ENCODE measurements at regions not wholly inside any gene's neighbourhood (a gene's known extent, or its start where the extent isn't known, plus 50 kb on each side); places are given as distances from the start of the nearest gene placed in this dataset.

DNA sequence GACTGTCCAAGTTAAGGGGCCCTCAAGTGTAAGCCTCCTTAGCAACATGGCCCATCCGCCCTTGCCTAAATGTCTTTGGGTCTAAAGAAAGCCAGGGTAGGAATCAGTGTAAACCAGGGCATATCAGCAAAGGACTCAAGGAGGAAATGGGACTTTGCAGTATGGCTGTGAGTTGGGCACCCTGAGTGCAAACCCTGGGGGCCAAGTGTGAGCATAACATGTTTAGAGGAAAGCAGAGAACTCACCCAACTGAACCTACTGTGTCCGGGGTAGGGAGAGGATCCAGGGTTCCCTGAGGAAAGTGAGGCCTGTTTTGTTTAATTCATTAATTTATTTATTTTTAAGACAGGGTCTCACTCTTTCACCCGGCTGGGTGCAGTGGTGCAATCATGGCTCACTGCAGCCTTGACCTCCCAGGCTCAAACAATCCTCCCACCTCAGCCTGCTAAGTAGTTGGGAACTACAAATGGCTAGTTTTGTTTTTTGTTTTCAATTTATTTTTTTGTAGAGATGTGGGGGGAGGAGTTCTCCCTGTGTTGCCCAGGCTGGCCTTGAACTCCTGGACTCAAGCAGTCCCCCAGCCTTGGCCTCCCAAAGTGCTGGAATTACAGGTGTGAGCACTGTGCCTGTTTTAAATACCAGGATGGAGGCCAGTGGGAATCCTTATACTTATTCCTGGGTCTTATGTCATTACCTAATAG, 51.0 kb upstream of the ACTR3 start:
- peaks cover 19% of the 10 kb centered on the region for H3K4me1 ChIP-seq (ENCODE audit: insufficient read depth, low read length)
- no peaks in the 10 kb centered on the region for H3K9me3 ChIP-seq (ENCODE audit: control insufficient read depth, insufficient read depth, low read length)
- no peak overlapping the region for H3K9ac ChIP-seq (ENCODE audit: low read depth, low read length)
- H3K36me3 ChIP-seq (ENCODE audit: insufficient read depth, low read length) = no peaks in the 10 kb centered on the region

DNA sequence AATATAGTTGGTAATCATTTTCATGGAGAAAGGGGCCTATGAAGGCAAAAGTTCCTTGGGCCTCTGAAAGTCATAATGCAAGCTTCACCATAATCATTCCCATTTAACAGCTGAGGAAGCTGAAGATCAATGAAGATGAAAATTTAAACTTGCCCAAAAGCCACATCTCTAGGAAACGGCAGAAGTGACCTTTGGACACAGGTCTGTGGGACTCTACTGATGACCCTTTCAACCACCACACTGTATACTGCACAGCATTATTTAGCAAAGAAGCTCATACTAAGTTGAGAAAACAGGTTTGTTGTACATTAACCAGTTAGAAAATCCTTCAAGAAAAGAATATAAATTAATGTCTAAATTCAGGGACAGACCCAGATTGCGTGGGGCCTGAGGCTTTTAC, 51.6 kb upstream of the ACTR3 start:
- no peaks in the 10 kb centered on the region for H3K9me3 ChIP-seq (ENCODE audit: control insufficient read depth, insufficient read depth, low read length)
- no peak overlapping the region for H3K9ac ChIP-seq (ENCODE audit: low read depth, low read length)
- no peaks in the 10 kb centered on the region for H3K36me3 ChIP-seq (ENCODE audit: insufficient read depth, low read length)
- peaks cover 16% of the 10 kb centered on the region for H3K4me1 ChIP-seq (ENCODE audit: insufficient read depth, low read length)

DNA sequence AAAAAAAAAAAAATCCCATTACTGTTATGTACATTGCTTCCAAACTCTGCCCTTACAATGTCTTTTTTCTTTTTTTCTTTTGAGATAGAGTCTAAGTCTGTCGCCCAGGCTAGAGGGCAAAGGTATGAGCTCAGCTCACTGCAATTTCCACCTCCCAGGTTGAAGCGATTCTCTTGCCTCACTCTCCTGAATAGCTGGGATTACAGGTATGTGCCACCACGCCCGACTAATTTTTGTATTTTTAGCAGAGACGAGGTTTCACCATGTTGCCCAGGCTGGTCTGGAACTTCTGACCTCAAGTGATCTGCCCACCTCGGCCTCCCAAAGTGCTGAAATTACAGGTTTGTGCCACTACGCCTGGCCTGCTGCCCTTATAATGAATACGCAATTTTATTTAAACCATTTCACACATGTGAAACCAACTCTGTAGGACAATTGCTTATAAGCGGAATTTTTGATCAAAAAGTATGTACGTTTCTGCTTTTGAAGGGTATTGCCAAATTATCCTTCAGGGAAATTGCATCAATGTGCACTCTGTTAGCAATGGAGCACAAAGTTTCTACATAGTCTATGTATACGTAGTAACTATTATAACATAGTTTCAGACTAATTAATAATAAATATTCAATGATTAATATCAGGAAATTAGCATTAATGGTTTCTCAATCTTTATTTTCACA, 55.7 kb upstream of the ACTR3 start:
- H3K36me3 ChIP-seq (ENCODE audit: insufficient read depth, low read length) = no peaks in the 10 kb centered on the region
- H3K4me1 ChIP-seq (ENCODE audit: insufficient read depth, low read length) = peaks cover 6% of the 10 kb centered on the region; the same call in 1 of the 2 replicates
- H3K9me3 ChIP-seq (ENCODE audit: control insufficient read depth, insufficient read depth, low read length) = no peaks in the 10 kb centered on the region
- H3K9ac ChIP-seq (ENCODE audit: low read depth, low read length) = no peak overlapping the region

DNA sequence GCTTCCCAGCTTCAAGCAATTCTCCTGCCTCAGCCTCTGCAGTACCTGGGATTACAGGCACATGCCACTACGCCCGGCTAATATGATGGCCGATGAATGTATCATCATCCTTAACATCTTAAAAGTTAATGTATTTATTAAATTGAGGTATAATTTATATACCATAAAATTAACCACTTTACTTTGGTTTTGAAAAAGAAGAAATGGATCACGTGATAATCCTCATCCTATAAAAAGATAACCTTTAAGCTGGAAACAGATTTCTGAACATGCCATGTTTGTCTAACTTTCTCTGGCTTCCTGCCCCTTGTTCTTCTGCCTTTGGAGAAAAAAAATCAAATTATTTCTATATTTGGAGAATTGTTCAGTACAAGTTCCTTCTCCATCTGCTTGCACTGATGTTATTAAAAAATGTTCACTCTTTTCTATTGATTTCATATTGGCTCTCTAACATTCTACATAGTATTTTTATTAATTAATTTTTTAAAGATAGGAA, 57.0 kb upstream of the ACTR3 start:
- Histone ChIP-seq H3K36me3 (ENCODE audit: insufficient read depth, low read length) (no peaks in the 10 kb centered on the region), H3K4me1 (ENCODE audit: insufficient read depth, low read length) (peaks cover 6% of the 10 kb centered on the region; the same call in 1 of the 2 replicates), H3K9me3 (ENCODE audit: control insufficient read depth, insufficient read depth, low read length) (no peaks in the 10 kb centered on the region), H3K9ac (ENCODE audit: low read depth, low read length) (no peak overlapping the region)

DNA sequence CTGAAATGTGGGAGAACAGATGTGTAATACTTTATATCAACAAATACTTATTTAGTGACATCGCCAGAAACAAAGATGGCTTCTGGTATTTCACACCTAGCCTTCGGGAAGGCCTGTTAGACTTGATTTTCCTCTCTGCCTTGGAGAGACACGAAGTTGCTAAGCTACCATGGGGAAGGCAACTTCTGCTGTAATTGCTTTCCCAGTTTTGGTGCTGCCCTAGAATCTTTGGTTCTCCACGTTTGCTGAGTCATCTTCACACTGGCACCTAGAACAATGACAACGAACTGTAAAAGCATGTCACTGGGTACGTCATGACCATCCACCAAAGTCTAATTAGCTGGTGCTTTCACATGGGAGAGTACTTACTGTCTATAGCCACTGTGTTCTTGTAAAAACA, 58.7 kb upstream of the ACTR3 start:
- no peak overlapping the region for H3K9ac ChIP-seq (ENCODE audit: low read depth, low read length)
- H3K4me1 ChIP-seq (ENCODE audit: insufficient read depth, low read length) = peaks cover 11% of the 10 kb centered on the region
- H3K9me3 ChIP-seq (ENCODE audit: control insufficient read depth, insufficient read depth, low read length) = no peaks in the 10 kb centered on the region
- no peaks in the 10 kb centered on the region for H3K36me3 ChIP-seq (ENCODE audit: insufficient read depth, low read length)

DNA sequence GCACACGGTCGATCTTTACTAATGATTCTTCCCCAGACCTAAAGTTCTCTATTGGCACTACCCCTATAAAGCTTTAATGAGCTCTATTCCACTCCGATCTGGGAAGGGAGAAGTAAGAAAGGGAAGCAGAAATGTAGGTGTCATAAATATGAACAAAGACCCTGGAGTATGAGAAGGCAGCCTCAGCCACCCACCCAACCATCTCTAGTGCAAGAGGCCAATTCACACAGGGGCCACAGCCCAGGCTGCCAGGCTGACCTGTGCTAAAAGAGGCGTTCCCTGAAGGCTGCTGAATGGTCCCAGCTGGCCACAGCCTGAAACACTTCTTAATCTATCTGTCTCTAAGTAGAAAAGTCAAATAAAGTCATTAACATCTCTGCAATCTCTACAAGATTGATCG, 60.1 kb upstream of the ACTR3 start:
- Histone ChIP-seq H3K9me3 (ENCODE audit: control insufficient read depth, insufficient read depth, low read length) (no peaks in the 10 kb centered on the region), H3K9ac (ENCODE audit: low read depth, low read length) (no peak overlapping the region), H3K4me1 (ENCODE audit: insufficient read depth, low read length) (peaks cover 16% of the 10 kb centered on the region), H3K36me3 (ENCODE audit: insufficient read depth, low read length) (no peaks in the 10 kb centered on the region)

DNA sequence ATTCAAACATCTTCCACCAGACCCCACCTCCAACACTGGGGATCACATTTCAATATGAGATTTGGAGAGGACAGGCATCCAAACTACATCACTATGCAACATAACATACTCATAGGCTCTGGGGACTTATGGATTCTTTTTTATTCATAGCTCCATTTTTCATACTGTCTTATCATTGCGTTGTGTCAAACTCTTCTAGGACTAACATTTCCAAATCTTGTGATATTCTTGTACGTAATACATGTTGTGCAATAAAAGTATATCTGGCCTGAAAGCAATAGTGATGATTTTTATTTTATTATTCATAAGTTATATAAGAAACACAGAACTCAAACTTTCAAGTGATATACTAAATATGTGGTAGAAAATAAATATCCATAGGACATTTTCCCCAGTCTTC, 60.6 kb upstream of the ACTR3 start:
- Histone ChIP-seq H3K9me3 (ENCODE audit: control insufficient read depth, insufficient read depth, low read length) (no peaks in the 10 kb centered on the region), H3K36me3 (ENCODE audit: insufficient read depth, low read length) (no peaks in the 10 kb centered on the region), H3K9ac (ENCODE audit: low read depth, low read length) (no peak overlapping the region), H3K4me1 (ENCODE audit: insufficient read depth, low read length) (peaks cover 14% of the 10 kb centered on the region)

DNA sequence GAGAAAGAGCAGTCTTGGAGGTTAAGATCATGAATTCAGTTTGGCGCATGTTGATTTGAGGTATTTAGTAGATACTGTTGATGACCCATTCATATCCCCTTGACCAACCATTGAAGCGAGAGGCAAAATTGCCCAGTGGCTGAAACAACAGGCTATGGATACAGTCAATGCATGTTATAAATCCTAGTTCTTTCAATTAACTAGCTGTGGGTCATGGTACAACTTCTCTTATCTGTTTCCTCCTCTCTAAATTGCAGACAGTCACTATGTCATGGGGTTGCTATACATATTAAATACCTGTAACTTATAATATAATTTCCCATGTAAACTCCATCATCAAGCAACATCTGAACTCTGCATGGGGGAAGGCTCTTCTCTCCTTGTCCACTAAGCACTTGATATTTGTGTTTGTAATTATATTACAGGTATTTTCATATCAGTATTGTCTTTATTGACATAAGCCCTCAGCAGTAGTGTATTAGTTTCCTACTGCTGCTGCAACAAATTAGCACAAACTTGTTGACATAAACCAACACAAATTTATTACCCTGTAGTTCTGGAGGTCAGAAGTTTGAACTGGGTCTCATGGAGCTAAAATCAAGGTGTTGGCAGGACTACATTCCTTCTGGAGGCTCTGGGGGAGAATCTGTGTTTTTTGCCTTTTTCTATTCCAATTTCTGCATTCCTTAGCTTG, 61.7 kb upstream of the ACTR3 start:
- H3K9me3 ChIP-seq (ENCODE audit: control insufficient read depth, insufficient read depth, low read length) = no peaks in the 10 kb centered on the region
- peaks cover 13% of the 10 kb centered on the region for H3K4me1 ChIP-seq (ENCODE audit: insufficient read depth, low read length)
- no peaks in the 10 kb centered on the region for H3K36me3 ChIP-seq (ENCODE audit: insufficient read depth, low read length)
- H3K9ac ChIP-seq (ENCODE audit: low read depth, low read length) = no peak overlapping the region

DNA sequence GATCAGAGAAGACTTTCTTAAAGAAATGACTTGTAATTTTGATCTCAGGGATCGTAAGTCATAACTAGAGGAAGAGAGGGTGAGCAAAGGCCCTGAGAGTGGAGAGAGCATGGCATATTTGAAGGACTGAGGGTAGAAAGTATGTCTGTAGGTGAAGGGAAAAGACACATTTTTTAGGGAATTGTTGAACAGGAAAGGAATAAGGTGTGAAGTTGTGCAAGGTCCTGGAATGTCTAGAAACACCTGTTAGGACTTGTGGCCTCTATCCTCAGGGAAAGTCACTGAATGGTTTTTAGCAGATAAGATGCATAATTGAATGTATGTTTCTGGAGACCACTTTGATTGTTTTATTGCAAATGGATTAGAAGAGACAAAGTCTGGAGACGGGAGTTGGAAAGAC, 62.5 kb upstream of the ACTR3 start:
- Histone ChIP-seq H3K4me1 (ENCODE audit: insufficient read depth, low read length) (peaks cover 13% of the 10 kb centered on the region), H3K9me3 (ENCODE audit: control insufficient read depth, insufficient read depth, low read length) (no peaks in the 10 kb centered on the region), H3K9ac (ENCODE audit: low read depth, low read length) (no peak overlapping the region), H3K36me3 (ENCODE audit: insufficient read depth, low read length) (no peaks in the 10 kb centered on the region)

DNA sequence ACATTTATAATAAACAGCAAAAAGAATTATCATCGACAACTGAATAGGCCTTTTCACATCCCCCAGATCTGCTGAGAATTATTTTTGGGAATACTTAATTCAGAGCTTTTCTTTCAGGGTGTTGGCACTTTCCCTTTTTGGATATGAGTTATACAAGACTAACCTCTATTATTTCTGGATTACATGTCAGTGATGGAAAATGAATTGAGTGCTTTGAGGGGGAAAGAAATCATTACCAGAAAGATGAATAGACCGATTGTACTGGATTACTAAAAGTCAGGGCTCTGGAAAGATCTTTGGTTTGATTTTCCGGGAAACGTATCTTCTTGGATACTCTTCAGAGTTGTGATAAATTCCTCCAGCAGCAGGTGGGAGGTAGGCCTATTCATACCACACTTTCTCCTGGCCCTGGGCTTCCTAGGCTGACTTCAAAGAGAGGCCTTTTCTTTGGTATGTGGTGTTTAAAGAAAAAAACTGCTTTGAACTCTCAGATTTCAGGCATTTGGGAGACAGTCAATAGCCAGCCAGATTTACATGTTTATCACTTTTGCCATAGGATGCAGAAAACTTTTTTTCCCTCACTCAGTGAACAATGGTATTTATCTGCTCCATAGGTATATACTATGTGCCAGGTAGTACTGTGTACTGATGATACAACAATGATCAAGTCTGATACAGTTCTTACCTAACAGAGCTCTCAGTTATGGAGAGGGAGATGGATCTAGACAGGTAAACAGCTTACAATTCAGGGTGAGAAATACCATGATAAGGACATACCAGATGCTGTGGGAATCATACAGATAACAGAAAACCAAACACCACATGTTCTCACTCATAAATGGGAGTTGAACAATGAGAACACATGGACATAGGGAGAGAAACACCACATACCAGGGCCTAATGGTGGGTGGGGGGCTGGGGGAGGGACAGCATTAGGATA, 63.3 kb upstream of the ACTR3 start:
- H3K9ac ChIP-seq (ENCODE audit: low read depth, low read length) = no peak overlapping the region
- no peaks in the 10 kb centered on the region for H3K9me3 ChIP-seq (ENCODE audit: control insufficient read depth, insufficient read depth, low read length)
- peaks cover 15% of the 10 kb centered on the region for H3K4me1 ChIP-seq (ENCODE audit: insufficient read depth, low read length)
- H3K36me3 ChIP-seq (ENCODE audit: insufficient read depth, low read length) = no peaks in the 10 kb centered on the region

DNA sequence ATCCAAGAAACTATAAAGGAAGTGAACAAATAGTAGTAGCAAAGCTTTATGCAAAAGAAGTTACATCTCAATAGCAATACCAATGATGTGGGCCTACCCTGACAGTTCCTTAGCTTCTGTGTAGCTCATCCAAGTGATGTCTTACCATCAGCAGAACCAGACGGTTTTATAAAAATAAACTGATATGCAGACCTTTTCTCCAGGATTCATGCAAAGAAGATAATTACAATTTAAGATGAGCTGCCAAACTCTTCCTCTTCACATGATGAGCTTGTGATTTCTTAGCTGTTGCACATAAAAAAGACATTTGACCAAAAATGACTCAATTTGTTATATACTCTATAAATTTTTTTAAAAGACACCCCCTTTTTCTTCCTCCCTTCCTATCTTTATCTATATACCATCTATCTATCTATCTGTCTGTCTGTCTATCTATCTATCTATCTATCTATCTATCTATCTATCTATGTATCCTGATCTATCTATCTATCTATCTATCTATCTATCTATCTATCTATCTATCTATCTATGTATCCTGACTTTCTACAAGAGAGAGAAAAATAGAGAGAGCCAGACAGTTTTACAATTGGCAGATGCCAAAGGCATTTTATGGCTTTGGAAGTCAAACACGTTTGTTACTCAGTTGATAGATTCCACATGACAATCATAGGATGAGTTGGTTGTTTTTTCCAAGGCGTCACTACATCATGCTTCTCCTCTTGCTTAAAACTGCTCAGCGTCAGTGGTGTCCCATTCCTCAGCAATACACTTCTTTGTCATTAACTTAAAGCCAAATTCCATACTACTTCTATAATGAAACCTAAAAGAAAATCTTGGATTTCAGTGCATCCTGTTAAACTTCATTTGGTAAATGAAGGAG, 65.9 kb upstream of the ACTR3 start:
- Histone ChIP-seq H3K9me3 (ENCODE audit: control insufficient read depth, insufficient read depth, low read length) (no peaks in the 10 kb centered on the region), H3K4me1 (ENCODE audit: insufficient read depth, low read length) (peaks cover 20% of the 10 kb centered on the region), H3K9ac (ENCODE audit: low read depth, low read length) (no peak overlapping the region), H3K36me3 (ENCODE audit: insufficient read depth, low read length) (no peaks in the 10 kb centered on the region)

DNA sequence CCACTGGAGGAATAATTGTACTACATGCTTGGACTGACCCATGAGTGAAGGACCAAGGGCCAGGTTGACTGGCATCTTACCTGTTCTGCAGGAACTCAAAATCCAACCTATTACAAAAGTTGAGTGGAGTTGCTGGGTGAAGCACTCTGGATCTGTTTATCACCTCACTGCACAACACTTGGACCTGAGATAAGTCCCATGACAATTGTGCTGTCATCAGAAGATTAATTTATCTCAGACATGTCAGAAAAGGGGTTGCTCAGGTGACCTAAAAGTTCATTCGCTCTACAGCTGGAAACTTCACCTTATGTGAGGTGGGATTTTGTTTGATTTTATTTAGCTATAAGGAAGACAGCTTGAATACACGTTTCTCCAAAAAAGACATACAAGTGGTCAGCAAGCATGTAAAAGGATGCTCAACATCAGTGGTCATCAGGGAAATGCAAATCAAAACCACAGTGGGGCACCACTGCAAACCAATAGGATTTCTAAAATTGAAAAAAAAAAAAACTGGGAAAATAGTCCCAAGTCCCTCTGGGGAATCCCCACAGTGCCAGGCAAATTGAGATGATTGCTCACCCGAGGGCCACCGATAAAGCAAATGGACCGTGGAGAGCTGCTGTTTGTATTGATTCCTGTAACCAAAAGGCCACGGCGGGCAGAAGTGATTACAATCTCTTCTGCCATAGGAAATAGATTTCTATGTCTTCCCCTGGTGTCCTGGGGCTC, 65.8 kb upstream of the SLC35F5 start:
- Histone ChIP-seq H3K4me1 (ENCODE audit: insufficient read depth, low read length) (peaks cover 32% of the 10 kb centered on the region), H3K9ac (ENCODE audit: low read depth, low read length) (no peak overlapping the region), H3K36me3 (ENCODE audit: insufficient read depth, low read length) (no peaks in the 10 kb centered on the region), H3K9me3 (ENCODE audit: control insufficient read depth, insufficient read depth, low read length) (no peaks in the 10 kb centered on the region)

All from ES-I3 (cell line).